ENCODE measurements at regions not wholly inside any gene's neighbourhood (a gene's known extent, or its start where the extent isn't known, plus 50 kb on each side); places are given as distances from the start of the nearest gene placed in this dataset.

- no peak overlapping the region for H3K4me3 ChIP-seq (ENCODE audit: low read length)
- no peak for TF ChIP-seq CTCF (IDR thresholded peaks at IDR 0.05)
- Mint-ChIP-seq H3K27ac (no peak overlapping the region), H3K4me3 (no peak overlapping the region), H3K4me1 (no peaks in the 10 kb centered on the region), H3K27me3 (ENCODE audit: low read depth in 2 of 2) (peaks cover 0 to 3% of the 10 kb centered on the region in 2 donors), H3K9me3 (peaks cover 0 to 3% of the 10 kb centered on the region in 2 donors), H3K36me3 (no peaks in the 10 kb centered on the region)
- no peaks in the 10 kb centered on the region for H3K27me3 ChIP-seq (ENCODE audit: control insufficient read depth, insufficient read depth, low read length)
- ATAC-seq (no peak), DNase-seq (no peak)
- H3K4me1 ChIP-seq (ENCODE audit: control insufficient read depth, insufficient read depth, low read length) = no peaks in the 10 kb centered on the region
- no peaks in the 10 kb centered on the region for H3K36me3 ChIP-seq (ENCODE audit: control insufficient read depth, insufficient read depth, low read length)
- intact Hi-C loops (cut with micrococcal nuclease) = no loop called here
- H3K27ac ChIP-seq (ENCODE audit: low read length) = no peak overlapping the region
- WGBS (ENCODE audit: insufficient coverage) = 83% methylated on average over 1 of the region's 1 CpG
- H3K9me3 ChIP-seq (ENCODE audit: control insufficient read depth, insufficient read depth, low read length) = no peaks in the 10 kb centered on the region
These were observed 105.8 kb upstream of the ANK3 start for GRCh38 chr10:60495338-60496055.

- Histone ChIP-seq H3K4me1 (ENCODE audit: control insufficient read depth, insufficient read depth, low read length) (no peaks in the 10 kb centered on the region), H3K9me3 (ENCODE audit: control insufficient read depth, insufficient read depth, low read length) (no peaks in the 10 kb centered on the region), H3K27me3 (ENCODE audit: control insufficient read depth, insufficient read depth, low read length) (no peaks in the 10 kb centered on the region), H3K4me3 (ENCODE audit: low read length) (no peak overlapping the region), H3K36me3 (ENCODE audit: control insufficient read depth, insufficient read depth, low read length) (no peaks in the 10 kb centered on the region), H3K27ac (ENCODE audit: low read length) (no peak overlapping the region)
- Mint-ChIP-seq H3K4me1 (no peaks in the 10 kb centered on the region), H3K27ac (no peak overlapping the region), H3K36me3 (no peaks in the 10 kb centered on the region), H3K9me3 (peaks cover 0 to 6% of the 10 kb centered on the region in 2 donors), H3K27me3 (ENCODE audit: low read depth in 2 of 2) (peaks cover 0 to 3% of the 10 kb centered on the region in 2 donors), H3K4me3 (no peak overlapping the region)
- ATAC-seq (no peak), DNase-seq (no peak)
- 100% methylated on average over 1 of the region's 2 CpGs for WGBS (ENCODE audit: insufficient coverage)
- intact Hi-C loops (cut with micrococcal nuclease) = no loop called here
- TF ChIP-seq CTCF (IDR thresholded peaks at IDR 0.05) = no peak
These were observed 105.1 kb upstream of the ANK3 start for GRCh38 chr10:60494774-60495173.

- no peak overlapping the region for H3K27ac Mint-ChIP-seq
- H3K9me3 ChIP-seq (ENCODE audit: control insufficient read depth, insufficient read depth, low read length) = no peaks in the 10 kb centered on the region
- H3K36me3 ChIP-seq (ENCODE audit: control insufficient read depth, insufficient read depth, low read length) = no peaks in the 10 kb centered on the region
- H3K36me3 Mint-ChIP-seq = no peaks in the 10 kb centered on the region
- ATAC-seq = no peak
- intact Hi-C loops (cut with micrococcal nuclease) = no loop called here
- DNase-seq = no peak
- no peaks in the 10 kb centered on the region for H3K27me3 Mint-ChIP-seq (ENCODE audit: low read depth in 2 of 2)
- H3K4me3 ChIP-seq (ENCODE audit: low read length) = no peak overlapping the region
- no peak overlapping the region for H3K27ac ChIP-seq (ENCODE audit: low read length)
- H3K4me3 Mint-ChIP-seq = no peak overlapping the region
- 66% methylated on average over 2 of the region's 2 CpGs for WGBS (ENCODE audit: insufficient coverage)
- H3K27me3 ChIP-seq (ENCODE audit: control insufficient read depth, insufficient read depth, low read length) = no peaks in the 10 kb centered on the region
- TF ChIP-seq CTCF (IDR thresholded peaks at IDR 0.05) = no peak
- peaks cover 0 to 6% of the 10 kb centered on the region in 2 donors for H3K9me3 Mint-ChIP-seq
- H3K4me1 ChIP-seq (ENCODE audit: control insufficient read depth, insufficient read depth, low read length) = no peaks in the 10 kb centered on the region
- H3K4me1 Mint-ChIP-seq = no peaks in the 10 kb centered on the region
These were observed 101.5 kb upstream of the ANK3 start for GRCh38 chr10:60491162-60491561.

- intact Hi-C loops (cut with micrococcal nuclease) = no loop called here
- Mint-ChIP-seq H3K9me3 (peaks cover 0 to 6% of the 10 kb centered on the region in 2 donors), H3K4me1 (no peaks in the 10 kb centered on the region), H3K27ac (no peak overlapping the region), H3K4me3 (no peak overlapping the region), H3K36me3 (no peaks in the 10 kb centered on the region), H3K27me3 (ENCODE audit: low read depth in 2 of 2) (no peaks in the 10 kb centered on the region)
- WGBS (ENCODE audit: insufficient coverage) = 75% methylated on average over 3 of the region's 3 CpGs
- ATAC-seq (no peak), DNase-seq (no peak)
- no peak for TF ChIP-seq CTCF (IDR thresholded peaks at IDR 0.05)
- Histone ChIP-seq H3K36me3 (ENCODE audit: control insufficient read depth, insufficient read depth, low read length) (no peaks in the 10 kb centered on the region), H3K27me3 (ENCODE audit: control insufficient read depth, insufficient read depth, low read length) (no peaks in the 10 kb centered on the region), H3K4me1 (ENCODE audit: control insufficient read depth, insufficient read depth, low read length) (no peaks in the 10 kb centered on the region), H3K4me3 (ENCODE audit: low read length) (no peak overlapping the region), H3K27ac (ENCODE audit: low read length) (no peak overlapping the region), H3K9me3 (ENCODE audit: control insufficient read depth, insufficient read depth, low read length) (no peaks in the 10 kb centered on the region)
These were observed 100.3 kb upstream of the ANK3 start for GRCh38 chr10:60490013-60490412.

All from natural killer cell (primary cell).